NCI-H524 (cell line): ENCODE measurements at regions not wholly inside any gene's neighbourhood (a gene's known extent, or its start where the extent isn't known, plus 50 kb on each side); places are given as distances from the start of the nearest gene placed in this dataset.

ENCODE experiments used
- DNase-seq, 2 experiments: peaks; one replicate each; lab custom pipeline; 2025; lab: John Stamatoyannopoulos, UW

DNA sequence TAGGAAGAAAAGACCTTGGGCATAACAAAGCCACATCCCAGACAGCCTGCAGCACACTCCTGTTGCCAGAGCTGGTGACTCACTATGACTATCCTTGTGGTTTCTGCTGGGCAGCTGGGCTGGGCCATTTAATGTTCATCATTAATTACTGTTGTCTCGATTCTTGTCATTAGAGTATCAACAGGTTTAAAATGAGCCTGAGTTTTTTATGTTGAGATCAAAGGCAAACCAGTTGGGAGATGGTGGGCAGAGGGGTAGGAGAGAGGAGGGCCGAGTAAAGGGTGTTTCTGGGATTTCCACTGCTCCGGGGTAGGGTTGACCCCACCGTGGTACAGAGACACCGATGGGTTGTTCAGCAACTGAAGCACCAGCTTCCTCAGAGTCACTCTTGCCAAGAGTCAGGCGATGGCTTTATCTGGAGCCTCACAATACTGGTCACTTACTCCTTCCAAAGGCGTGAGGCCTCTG lies 128.7 kb upstream of the LYZL1 start:
- no peak for DNase-seq

DNA sequence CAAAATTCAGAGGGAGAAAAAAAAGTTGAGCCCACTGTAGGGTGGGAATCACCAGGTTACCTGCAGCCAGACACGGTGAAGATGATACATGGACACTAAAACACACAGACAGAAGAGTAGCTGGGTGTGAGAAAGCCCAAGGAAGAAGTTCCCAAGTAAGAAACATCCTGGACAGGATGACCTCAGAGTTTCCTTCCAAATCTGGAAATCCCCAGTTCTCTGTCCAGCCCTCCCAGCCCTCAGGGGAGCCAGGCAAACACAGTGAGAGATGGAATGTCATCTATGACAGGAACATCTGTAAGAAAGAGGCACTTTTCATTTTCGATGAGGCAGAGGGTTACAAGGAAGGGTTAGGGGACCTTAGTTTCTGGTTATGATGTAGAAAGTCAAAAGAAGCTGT lies 125.1 kb upstream of the LYZL1 start:
- DNase-seq = no peak

DNA sequence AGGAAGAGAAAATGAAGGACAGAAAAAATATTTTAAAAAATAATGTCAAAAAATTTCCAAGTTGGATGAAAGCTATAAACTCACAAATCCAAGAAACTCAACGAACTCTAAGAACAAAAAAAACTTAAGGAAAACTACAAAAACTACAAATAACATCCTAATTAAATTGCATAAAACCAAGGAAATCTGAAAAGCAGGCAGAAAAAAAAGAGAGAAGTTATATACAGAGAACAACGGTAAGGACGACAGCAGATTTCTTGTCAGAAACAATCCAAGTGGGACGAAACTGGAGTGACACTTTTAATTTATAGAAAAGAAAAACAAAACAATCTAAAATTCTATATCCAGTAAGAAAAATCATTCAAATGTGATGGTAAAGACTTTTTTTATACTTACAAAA lies 122.2 kb upstream of the LYZL1 start:
- no peak for DNase-seq

DNA sequence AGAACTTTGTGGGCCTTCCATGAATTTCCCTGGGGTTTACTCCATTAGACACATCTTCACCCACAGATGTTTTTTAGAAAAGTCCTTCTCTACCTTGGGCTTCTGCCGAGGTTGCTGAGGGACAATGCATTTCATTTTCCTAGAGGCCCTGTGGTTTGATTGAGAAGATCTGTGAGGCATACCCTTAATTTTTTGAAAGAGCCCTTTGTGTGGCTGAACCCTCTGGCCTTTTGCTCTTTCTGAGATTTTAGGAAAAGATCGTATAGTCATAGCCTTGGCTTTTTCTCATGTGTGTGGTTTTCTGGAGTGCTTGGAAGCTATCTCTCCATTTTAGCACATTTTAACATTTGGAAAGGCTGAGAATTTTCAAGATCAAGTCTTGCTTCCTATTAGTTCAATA lies 119.8 kb upstream of the LYZL1 start:
- no peak for DNase-seq

DNA sequence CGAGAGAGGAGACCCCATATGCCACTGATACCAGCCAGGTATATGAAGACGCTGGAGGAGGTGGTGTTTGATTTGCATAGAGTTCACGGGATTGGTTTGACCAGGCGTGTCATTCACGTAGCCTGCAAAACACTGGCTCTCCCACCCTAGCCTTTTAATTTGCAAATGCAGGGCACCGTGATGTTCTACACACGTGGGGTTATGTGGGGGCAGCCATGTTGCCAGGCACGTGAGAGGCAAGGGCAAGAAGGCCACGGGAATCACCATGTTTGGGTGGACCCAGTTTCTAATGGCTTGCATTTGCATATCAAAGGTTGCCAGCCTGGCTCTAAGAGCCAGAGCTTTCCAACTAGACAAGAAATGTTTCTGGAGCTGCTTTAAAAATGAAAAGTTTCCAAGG lies 117.2 kb upstream of the LYZL1 start:
- DNase-seq = no peak

DNA sequence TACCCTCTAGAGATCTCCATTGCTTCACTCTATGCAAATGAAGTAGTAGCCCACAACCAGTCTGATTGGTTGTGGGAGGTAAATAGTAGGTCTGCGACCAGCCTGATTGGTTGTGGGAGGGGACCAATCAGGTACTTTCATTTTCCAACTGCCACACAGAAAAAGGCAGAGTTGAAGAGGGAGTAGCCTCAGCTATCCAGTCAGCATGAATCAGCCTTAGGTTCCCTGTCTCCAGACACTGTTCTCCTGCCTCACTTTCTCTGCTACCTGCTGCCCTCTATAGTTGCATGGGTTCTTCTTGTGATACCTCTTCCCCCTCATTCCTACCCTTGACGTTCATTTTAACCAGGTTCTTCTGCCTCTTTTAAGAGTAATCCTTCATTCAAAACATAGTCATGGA lies 114.5 kb upstream of the LYZL1 start:
- DNase-seq = no peak

DNA sequence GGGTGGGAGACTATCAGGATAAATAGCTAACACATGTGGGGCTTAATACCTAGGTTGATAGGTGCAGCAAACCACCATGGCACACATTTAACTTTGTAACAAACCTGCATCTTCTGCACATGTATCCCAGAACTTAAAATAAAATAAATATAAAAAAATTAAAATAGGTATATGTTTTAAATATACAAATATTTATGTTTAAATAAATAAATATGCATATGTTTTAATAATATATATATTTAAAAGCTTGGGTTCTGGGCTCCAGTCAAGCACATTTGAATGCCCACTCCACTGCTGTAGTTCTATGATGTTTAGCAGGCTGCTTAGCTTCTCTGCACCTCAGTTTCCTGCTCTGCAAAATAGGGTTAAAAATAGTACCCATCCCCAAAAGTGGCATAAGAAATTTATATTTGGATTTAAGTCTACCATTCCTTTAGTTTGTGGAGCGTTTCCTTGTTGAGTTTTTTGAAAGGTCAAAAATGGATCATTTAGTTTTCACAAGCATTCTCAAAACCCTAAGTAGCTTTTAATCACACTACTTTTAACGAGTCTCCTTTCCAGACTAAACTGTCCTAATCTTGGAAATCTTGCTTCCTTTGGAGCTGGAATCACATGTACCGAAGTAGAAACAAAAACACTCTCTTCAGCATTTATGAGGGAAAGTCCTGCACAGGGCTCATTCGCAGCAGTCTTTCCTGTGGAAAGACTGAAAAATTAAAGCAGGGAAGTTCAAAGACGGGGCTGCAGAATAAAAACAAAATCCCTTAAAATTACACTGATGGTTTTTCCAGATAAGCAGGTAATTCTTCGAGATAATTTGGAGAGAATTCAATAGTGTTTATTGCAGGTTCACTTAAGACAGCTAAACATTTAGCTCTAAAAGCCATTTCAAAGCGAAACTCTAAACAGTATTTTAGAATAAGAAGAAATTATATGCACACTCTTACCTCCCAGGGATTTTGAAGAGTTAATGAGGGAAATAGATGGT lies 111.7 kb upstream of the LYZL1 start:
- no peak for DNase-seq

DNA sequence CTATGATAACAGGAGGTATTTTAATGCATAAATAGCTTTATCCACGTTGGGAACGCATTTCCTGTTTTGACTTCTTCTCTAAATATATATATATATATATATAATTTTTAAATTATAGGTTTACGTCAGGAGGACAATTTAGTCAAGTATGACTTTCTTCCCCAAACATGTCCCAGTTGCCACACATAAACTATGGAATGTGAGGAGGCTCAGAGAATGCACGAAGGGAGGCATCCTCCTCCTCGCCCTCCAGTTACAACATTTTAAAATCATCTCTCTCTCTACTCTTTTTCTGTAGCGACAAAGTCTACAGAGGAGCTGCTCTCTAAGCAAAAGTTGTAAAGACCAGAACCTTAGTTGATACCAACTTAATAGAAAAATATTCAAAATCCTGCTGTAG lies 106.9 kb upstream of the LYZL1 start:
- no peak for DNase-seq

DNA sequence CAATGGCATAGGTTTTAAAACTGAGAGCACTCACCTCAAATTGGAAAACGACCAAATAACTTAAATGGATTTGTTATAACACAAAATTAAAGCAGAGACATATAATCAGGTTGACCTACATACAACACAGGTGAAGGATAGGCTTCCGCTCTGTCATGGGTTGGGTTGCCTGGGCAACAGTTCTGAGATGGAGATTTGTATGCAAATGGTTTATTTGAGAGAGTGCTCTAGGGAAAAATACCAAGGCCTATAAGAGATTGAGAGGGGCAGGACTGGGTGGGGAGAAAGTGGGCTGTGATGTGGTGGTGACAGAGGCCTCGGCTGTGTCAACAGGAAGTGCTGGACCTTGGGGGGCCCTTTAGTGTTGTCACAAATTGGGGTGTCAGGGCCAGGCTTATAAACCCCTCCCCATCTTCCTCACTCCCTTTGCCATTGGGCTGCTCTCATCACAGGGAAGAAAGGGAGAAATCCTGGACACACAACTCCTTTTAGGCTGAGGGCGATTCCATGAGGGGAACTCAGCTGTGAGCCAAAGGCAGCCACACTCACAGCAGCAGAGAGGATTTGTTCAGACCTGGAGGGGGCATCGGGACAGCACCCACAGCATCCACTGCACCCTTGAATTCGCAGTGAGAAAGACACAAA lies 105.4 kb upstream of the LYZL1 start:
- no peak for DNase-seq

DNA sequence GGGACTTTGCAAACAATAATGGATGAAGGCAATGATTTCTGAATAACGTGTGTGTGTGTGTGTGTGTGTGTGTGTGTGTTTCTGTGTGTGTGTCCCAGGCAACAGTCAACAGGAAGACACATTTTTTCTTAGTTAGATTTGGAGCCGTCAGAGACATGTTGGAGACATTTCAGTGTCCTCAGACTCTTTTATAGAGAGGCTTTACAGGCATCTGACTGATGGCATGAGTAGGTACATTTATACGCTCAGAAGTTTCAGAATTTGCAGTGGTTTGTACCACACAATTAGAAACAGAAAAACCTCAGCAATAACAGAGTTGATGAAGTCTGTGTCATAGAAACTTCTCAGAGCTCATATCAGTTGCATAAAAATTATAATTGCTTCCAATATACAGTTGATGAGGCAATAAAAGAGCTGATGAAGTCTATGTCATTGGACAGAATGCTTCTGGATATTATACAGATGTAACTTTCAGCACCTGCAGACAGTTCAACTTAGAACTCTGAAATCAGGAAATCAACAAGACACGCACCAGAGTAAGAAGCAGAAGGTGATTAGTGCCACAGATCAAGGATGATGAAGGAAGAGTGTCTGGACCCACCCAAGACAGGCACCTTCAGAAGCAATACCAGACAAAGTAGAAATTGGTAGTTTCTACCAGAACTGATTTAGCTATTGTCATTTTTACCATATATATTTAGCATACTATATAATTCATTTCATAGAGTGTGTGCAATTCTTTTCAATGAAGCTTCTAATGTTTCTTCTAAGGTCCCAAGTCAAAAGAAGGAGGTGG lies 104.5 kb upstream of the LYZL1 start:
- no peak for DNase-seq

DNA sequence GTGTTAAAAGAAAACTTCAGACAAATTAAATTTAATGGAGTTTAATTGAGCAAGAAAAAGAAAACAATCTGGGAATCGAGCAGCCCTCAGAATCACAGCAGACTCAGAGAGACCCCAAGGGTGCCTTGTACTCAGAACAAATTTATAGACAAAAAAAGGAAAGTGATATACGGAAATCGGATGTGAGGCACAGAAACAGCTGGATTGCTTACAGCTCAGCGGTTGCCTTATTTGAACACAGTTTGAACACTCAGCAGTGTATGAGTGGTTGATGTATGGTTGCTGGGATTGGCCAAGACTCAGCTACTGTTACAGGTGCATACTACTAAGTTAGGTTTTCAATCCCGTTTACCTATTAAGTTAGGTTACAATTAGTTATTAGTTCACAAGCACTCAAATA lies 103.8 kb upstream of the LYZL1 start:
- no peak for DNase-seq

DNA sequence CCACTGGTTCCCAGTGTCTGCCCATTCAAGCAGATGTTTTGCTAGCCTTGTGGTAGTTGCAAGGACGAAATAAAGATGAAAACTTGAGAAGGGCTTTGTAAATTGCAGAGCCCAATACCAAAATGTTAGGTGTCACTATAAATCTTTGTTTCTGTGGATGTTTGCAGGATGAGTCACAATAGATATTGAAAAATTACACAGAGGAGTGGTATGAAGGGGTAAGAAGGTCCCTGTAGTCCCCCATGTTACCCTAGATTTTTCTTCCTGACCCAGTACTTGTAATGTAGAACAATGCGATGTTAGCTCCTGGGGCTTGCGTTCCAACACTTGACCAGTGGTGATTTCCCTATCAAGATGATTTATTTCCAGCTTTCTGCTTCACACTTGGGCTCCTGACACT lies 102.6 kb upstream of the LYZL1 start:
- no peak for DNase-seq

DNA sequence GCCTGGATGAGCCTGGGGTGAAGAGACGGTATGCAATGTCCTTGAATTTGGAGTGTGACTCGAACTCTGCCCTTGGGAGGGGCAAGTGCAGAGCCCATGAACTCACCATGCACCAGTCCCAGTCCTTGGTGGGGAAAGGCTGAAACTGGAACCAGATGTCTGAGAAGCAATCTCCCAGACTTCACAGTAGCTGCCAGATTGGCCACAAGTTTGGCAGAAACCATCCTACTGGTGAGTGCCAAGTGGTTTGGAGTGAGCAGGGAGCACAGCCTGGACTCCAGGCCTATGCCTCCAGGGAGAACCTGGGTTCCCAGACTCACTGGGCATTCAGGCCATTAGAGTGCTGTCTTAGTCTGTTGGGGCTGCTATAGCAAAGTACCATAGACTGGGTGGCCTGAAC lies 99.6 kb upstream of the LYZL1 start:
- no peak for DNase-seq

DNA sequence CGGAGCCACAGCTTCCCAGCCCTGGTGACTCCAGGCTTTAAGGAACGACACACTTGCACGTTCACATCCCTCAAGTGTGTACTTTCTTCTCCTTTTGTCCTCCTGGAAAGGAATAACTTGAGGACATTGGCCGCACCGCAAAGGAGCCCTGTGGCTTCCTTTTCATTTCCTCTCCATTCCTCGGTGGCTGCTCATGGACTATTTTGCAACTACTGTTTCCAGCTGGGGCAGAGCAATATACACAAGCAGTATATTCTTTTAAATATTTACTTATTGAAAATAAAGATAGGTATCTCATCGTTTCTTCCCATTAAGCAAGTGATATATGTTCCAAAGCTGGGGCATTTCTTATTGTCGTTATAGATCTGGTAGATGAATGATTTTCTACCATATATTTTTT lies 97.2 kb upstream of the LYZL1 start:
- no peak for DNase-seq

DNA sequence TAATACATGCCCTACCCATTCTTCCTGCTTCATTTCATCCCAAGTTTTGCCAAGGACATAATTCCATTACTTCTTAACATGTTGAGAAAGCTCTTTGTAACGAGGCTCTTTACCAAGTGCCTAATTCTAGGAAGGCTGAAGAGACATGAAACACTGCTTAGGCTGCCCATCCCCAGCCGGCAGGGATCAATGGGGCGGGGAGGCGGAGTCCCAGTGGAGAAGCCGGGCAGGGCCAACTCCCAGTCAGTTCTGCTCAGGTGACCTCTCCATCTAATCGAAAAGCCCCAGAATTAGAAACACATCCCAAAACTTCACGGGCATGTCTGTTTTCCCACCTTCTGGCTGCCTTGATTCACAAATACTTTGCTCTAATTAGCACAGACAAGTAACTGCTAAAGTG lies 89.5 kb upstream of the LYZL1 start:
- DNase-seq = no peak

DNA sequence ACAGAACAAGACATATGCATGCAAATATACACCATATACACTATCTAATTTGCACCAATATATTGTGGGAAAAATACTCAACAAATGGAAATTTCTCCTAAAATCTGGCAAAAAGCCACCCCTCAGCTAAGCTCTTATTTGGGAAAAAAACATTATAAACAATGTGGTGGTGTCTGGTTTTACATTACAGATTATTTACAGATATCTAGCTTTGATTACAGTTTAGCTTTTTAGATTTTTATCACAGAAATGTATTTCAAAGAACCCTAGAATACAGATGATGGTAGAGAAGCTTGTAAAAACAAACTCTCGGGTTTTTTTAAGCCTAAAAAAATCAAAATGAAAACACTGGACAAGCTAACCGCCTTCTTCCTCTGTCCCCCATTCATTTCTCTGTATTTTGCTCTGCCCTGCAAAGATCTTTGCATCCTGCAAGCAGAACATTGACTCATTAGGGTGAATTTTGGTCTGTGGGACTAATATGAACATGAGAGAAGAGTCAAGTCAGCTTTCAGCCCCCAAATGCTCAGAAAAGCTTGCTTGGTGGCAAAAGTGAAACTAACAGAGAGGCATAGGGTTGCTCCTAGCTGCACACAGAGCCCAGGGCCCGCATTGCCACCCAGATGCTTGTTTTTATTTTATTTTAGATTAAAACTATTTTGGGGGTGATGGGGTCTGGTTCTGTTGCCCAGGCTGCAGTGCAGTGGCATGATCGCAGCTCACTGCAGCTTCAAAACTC lies 88.8 kb upstream of the LYZL1 start:
- no peak for DNase-seq

DNA sequence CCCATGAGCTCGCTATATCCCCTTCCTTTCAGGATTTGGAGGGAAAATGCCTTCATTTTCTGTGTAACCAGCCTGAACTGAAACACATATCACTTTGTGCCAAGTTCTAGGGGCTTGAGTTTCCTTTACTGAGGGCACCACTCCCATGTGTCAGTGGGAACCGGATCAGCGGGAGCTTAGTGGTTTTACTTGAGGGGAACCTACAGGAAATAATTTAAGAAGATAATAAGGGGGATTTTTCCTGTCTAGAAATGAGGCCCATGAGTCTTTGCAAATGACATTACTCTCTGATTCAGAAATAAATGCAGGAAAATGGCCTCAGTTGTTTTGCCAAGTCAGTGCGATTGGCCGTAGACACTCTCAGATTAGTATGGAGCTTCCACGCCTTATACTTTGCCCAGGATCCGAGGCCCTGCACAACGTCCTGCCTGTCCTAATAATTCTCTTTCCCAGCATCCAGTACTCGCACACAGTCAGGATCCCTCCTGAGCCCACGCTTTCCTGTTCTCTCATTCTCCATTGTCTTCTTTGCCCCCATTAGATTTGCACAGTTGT lies 86.4 kb upstream of the LYZL1 start:
- DNase-seq = no peak

DNA sequence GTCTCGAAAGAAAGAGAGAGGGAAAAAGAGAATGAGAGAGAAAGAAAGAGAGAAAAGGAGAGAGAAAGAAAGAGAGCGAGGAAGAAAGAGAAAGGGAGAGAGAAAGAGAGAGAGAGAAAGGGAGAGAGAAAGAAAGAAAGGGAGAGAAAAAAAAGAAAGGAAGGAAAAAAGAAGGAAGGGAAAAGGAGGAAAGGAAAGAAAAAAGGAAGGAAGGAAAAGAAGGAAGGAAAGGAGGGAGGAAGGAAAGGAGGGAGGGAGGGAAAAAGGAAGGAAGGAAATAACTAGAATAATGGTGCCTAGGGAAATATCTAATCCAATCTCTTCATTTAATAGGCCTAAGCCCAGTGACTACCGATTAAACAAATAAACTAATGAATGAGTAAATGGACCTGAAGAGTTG lies 85.4 kb upstream of the LYZL1 start:
- DNase-seq = no peak

DNA sequence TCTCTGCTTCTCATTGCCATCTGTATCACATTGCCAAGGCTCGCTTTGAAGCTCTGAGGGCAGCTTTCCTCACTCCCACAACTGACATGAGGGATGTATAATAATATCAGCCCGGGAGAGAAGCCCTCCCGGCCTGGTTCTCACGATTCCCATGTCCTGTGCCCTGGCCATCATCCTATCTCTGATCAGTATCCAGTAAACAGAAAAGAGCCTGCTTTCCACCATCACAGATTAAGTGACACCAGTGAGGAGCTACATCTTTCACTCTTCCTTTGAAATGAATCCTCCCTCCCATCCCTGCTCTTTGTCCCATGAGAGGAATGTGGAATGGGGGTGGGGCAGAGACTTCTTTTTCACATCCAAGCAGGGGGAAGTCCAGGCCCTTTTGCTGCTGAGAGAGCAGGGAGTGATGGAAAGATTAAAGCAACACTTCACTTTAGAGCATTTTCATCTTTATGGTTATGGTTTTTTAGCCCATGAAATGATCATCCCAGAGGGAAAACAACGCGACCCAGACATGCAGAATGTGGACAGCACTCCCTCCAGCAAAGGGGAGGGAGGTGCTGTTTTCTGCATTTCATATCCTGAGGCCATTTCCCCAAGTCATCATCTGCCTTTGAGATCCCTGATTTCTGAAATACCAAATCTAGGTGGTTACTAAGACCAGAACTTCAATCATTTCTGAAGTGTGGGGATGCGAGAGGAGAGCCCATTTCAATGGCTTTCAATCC lies 84.6 kb upstream of the LYZL1 start:
- no peak for DNase-seq

DNA sequence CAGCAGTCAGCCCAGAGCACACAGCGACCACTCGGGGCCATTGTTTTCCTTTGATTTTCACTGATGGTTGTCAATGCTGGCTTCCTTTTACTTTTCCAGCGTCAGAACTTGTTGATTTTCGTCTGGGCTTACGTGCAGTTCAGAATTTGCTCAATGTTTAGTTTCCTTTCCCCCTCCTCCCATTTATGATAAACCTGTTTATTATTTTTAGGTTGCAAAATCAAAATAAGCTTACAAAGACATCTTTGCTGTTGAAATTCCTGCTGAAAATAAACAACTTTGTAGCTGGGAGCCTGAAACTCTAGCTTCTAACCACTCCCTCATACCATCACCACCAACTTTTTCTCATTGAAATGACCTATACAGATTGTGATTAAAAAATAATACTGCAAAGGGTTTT lies 83.1 kb upstream of the LYZL1 start:
- no peak for DNase-seq

DNA sequence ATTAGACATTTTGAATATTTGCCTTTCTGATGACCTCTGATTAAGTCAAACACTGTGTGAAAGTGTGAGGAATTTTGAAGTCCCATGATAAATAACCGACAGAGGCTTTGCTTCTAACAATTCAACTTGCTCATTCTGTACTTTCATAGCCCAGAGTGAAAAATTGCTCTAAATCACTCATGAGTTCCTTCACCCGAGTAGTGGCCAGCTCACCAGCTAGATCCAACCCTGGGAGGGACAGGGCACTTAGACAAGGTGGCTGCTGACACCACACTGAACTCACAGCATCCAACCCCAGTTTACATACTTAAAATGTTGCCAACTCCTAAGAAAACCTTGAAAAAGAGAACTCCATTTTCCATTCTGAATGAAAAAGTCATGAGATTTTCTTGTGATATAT lies 80.0 kb upstream of the LYZL1 start:
- no peak for DNase-seq
